ENCODE measurements at regions not wholly inside any gene's neighbourhood (a gene's known extent, or its start where the extent isn't known, plus 50 kb on each side); places are given as distances from the start of the nearest gene placed in this dataset.

- no peak for TF ChIP-seq BHLHE40 (IDR thresholded peaks at IDR 0.05; ENCODE audit: borderline replicate concordance)
- no peak for TF ChIP-seq TARDBP (IDR thresholded peaks at IDR 0.05)
- TF ChIP-seq SUZ12 (IDR thresholded peaks at IDR 0.05), result no peak
- TF ChIP-seq FOXA1 (IDR thresholded peaks at IDR 0.05), result no peak
- TF ChIP-seq ELF4 (IDR thresholded peaks at IDR 0.05), result no peak
- no peak for TF ChIP-seq SP1 (IDR thresholded peaks at IDR 0.05)
- no peak for TF ChIP-seq ARNT (IDR thresholded peaks at IDR 0.05)
- TF ChIP-seq ZNF384 (IDR thresholded peaks at IDR 0.05), result no peak
- no peak for TF ChIP-seq FOXK2 (IDR thresholded peaks at IDR 0.05)
- no peak for TF ChIP-seq CTBP1 (IDR thresholded peaks at IDR 0.05; ENCODE audit: borderline replicate concordance)
- no peak for TF ChIP-seq FOXM1 (IDR thresholded peaks at IDR 0.05; ENCODE audit: borderline replicate concordance)
- no peak for TF ChIP-seq PKNOX1 (IDR thresholded peaks at IDR 0.05)
- no peak for TF ChIP-seq HDGF (IDR thresholded peaks at IDR 0.05; ENCODE audit: borderline replicate concordance)
- TF ChIP-seq L3MBTL2 (conservative IDR thresholded peaks at IDR 0.05), result no peak
These were observed 60.5 kb upstream of the PLEKHG3 start for GRCh38 chr14:64643709-64644108.
